H1 (cell line): ENCODE measurements at regions not wholly inside any gene's neighbourhood (a gene's known extent, or its start where the extent isn't known, plus 50 kb on each side); places are given as distances from the start of the nearest gene placed in this dataset.

Source experiments
- BRCA1 ChIP-seq: IDR thresholded peaks from 2 replicates; pipeline ENCODE4 v1.6.1; 2012; ENCODE audit warnings: low read depth, low read length, improper control_type of control experiment
- GABPA ChIP-seq: IDR thresholded peaks from 2 replicates; pipeline ENCODE4 v1.6.1; 2011; ENCODE audit warnings: mild to moderate bottlenecking, low read length, moderate library complexity, borderline replicate concordance; ENCODE audit not compliant: insufficient read depth
- GTF2F1 ChIP-seq: IDR thresholded peaks from 2 replicates; pipeline ENCODE4 v1.6.1; 2012; ENCODE audit warnings: low read depth, low read length, improper control_type of control experiment, borderline replicate concordance
- HDAC2 ChIP-seq, 2 experiments: fragments of 300-600 bp in 1 of 2; sonication (generic) in 1 of 2; IDR thresholded peaks; 2 replicates each; pipeline ENCODE4 v1.6.1; 2011 to 2012; ENCODE audit warnings: low read depth in 2 of 2, low read length in 2 of 2, mild to moderate bottlenecking in 2 of 2, moderate library complexity in 2 of 2, borderline replicate concordance in 1 of 2, inconsistent platforms in 1 of 2
- HDAC6 ChIP-seq: IDR thresholded peaks from one replicate; pipeline ENCODE4 v1.7.1; 2012; ENCODE audit warnings: low read depth, mild to moderate bottlenecking, inconsistent platforms, low read length, moderate library complexity
- KDM1A ChIP-seq: fragments of 200-600, 300-600 bp; sonication (generic); IDR thresholded peaks from 2 replicates; pipeline ENCODE4 v1.7.1; 2016; ENCODE audit warnings: mild to moderate bottlenecking, low read length, borderline replicate concordance
- KDM4A ChIP-seq: IDR thresholded peaks from one replicate; pipeline ENCODE4 v1.7.1; 2012; ENCODE audit warnings: low read depth, mild to moderate bottlenecking, moderate library complexity, low read length, inconsistent platforms; ENCODE audit not compliant: severe bottlenecking
- KDM5A ChIP-seq: fragments of 200-600 bp; IDR thresholded peaks from 2 replicates; pipeline ENCODE4 v1.7.1; 2012; ENCODE audit warnings: mild to moderate bottlenecking, low read length, inconsistent platforms, mixed read lengths
- MAFK ChIP-seq: IDR thresholded peaks from 2 replicates; pipeline ENCODE4 v1.6.1; 2012; ENCODE audit warnings: low read depth, mild to moderate bottlenecking, improper control_type of control experiment, low read length
- NANOG ChIP-seq: IDR thresholded peaks from 2 replicates; pipeline ENCODE4 v1.6.1; 2011; ENCODE audit warnings: low read length, low read depth, mild to moderate bottlenecking, inconsistent platforms; ENCODE audit not compliant: insufficient read depth, poor library complexity, severe bottlenecking
- PHF8 ChIP-seq: fragments of 200-600 bp; sonication (generic); conservative IDR thresholded peaks from 2 replicates; pipeline ENCODE4 v1.7.1; 2012; ENCODE audit warnings: low read depth, mild to moderate bottlenecking, inconsistent platforms, low read length, moderate library complexity
- POLR2A ChIP-seq, 2 experiments: IDR thresholded peaks; 1 replicate in 1 of 2; 2 replicates in 1 of 2; pipeline ENCODE4 v1.6.1; 2011; ENCODE audit warnings: low read depth in 2 of 2, low read length in 2 of 2, mild to moderate bottlenecking in 2 of 2; ENCODE audit errors: control extremely low read depth in 1 of 2
- RAD21 ChIP-seq, 2 experiments: IDR thresholded peaks in 1 of 2; conservative IDR thresholded peaks in 1 of 2; 2 replicates each; pipeline ENCODE4 v1.6.1; 2011; ENCODE audit warnings: low read depth in 2 of 2, low read length in 2 of 2, improper control_type of control experiment in 1 of 2, inconsistent platforms in 1 of 2, mild to moderate bottlenecking in 1 of 2, moderate library complexity in 1 of 2
- RBBP5 ChIP-seq: IDR thresholded peaks from 2 replicates; pipeline ENCODE4 v1.7.1; 2012; ENCODE audit warnings: low read depth, mild to moderate bottlenecking, inconsistent platforms, low read length, moderate library complexity, borderline replicate concordance
- RFX5 ChIP-seq: IDR thresholded peaks from 2 replicates; pipeline ENCODE4 v1.6.1; 2011; ENCODE audit warnings: low read depth, low read length, improper control_type of control experiment, borderline replicate concordance
- RXRA ChIP-seq: IDR thresholded peaks from 2 replicates; pipeline ENCODE4 v1.6.1; 2011; ENCODE audit warnings: low read depth, mild to moderate bottlenecking, low read length, moderate library complexity; ENCODE audit not compliant: insufficient read depth
- SAP30 ChIP-seq: fragments of 300-600 bp; sonication (generic); IDR thresholded peaks from 2 replicates; pipeline ENCODE4 v1.7.1; 2012; ENCODE audit warnings: low read length, moderate library complexity, mild to moderate bottlenecking, inconsistent platforms; ENCODE audit not compliant: insufficient read depth, insufficient replicate concordance
- SIRT6 ChIP-seq: IDR thresholded peaks from one replicate; pipeline ENCODE4 v1.7.1; 2012; ENCODE audit warnings: low read length, inconsistent platforms
- SRF ChIP-seq: IDR thresholded peaks from 2 replicates; pipeline ENCODE4 v1.6.1; 2011; ENCODE audit warnings: mild to moderate bottlenecking, low read depth, low read length, moderate library complexity
- TAF7 ChIP-seq: optimal IDR thresholded peaks from 2 replicates; pipeline ENCODE3; 2011; ENCODE audit warnings: low read depth, mild to moderate bottlenecking, inconsistent platforms, low read length, moderate library complexity, borderline replicate concordance
- TBP ChIP-seq: IDR thresholded peaks from 2 replicates; pipeline ENCODE4 v1.6.1; 2011; ENCODE audit warnings: low read depth, low read length, improper control_type of control experiment
- TF ChIP-seq, protein P1 (sequence below): IDR thresholded peaks from 2 replicates; pipeline ENCODE4 v1.6.1; 2012; ENCODE audit warnings: inconsistent platforms
- TF ChIP-seq, protein P2 (sequence below): IDR thresholded peaks from 2 replicates; pipeline ENCODE4 v1.6.1; 2012; ENCODE audit warnings: inconsistent platforms

DNA sequence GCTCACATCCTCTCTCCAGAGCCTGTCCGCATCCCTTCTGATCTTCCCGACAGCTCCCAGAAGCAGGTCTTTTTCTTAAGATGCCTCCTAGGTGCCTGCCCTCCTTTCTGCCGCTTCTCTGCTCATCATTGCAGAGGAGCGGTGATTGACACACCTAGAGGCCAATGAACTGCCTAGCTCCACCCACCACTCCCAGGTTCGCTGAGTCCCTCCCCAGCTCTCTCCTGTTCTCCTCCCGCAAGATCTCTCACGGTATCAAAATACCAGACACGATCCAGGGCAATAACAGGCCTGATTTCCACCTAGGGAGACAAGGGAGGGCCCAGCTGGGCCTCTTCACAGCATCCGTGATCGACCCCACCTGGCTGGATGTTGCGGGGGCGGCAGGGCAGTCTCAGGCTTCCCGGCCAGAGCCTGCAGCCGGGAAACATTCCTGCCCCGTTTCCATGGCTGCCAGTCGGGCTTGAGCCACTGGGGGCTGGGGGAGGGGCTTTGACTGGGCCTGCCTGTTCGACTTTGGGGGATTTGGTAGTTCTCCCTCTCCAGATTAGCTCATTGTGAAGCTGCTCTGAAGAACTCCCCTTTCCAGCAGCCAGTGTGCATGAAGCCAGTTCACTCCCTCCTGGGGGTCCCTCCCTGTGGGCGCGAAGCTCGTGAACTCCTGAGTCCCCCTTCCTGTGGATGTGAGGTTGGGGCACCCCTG is 373.5 kb downstream of the RPS24 start (continued):
- peak; percentile 61; the same call in 1 of the 2 replicates for TF ChIP-seq PHF8
- no peak for TF ChIP-seq SIRT6
- TF ChIP-seq TBP = no peak; the same call in 1 of the 2 replicates
- no peak for TF ChIP-seq MAFK
- no peak for TF ChIP-seq KDM5A
- no peak for TF ChIP-seq SRF
- peak; percentile 96; the same call in 1 of the 2 replicates for TF ChIP-seq RBBP5
- no peak for TF ChIP-seq KDM1A
- TF ChIP-seq, protein P1, sequence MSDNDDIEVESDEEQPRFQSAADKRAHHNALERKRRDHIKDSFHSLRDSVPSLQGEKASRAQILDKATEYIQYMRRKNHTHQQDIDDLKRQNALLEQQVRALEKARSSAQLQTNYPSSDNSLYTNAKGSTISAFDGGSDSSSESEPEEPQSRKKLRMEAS = no peak
- TF ChIP-seq RXRA = no peak
- TF ChIP-seq KDM4A = peak; percentile 81
- TF ChIP-seq HDAC2 (IDR thresholded peaks at IDR 0.05; ENCODE audit: borderline replicate concordance in 1 of 2, low read depth in 2 of 2, low read length in 2 of 2) = no peak
- no peak for TF ChIP-seq GABPA
- TF ChIP-seq RFX5 = no peak
- TF ChIP-seq GTF2F1 = no peak
- no peak for TF ChIP-seq BRCA1
- TF ChIP-seq HDAC6 = no peak
- TF ChIP-seq SAP30 = no peak
- peak in 1 of 2 experiments; percentile 43; a peak in 2 of 3 replicates for TF ChIP-seq POLR2A (IDR thresholded peaks at IDR 0.05; ENCODE audit: control extremely low read depth in 1 of 2, low read depth in 2 of 2, low read length in 2 of 2)
- TF ChIP-seq TAF7 = no peak
- TF ChIP-seq, protein P2, sequence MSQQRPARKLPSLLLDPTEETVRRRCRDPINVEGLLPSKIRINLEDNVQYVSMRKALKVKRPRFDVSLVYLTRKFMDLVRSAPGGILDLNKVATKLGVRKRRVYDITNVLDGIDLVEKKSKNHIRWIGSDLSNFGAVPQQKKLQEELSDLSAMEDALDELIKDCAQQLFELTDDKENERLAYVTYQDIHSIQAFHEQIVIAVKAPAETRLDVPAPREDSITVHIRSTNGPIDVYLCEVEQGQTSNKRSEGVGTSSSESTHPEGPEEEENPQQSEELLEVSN = no peak
- TF ChIP-seq RAD21 (IDR thresholded peaks at IDR 0.05 in 1 of 2, conservative IDR thresholded peaks at IDR 0.05 in 1 of 2; ENCODE audit: low read depth in 2 of 2, low read length in 2 of 2) = 0 out of 4 replicates have a peak, but pooled peaks of 1 of the 2 experiments have one; percentile 0
- no peak for TF ChIP-seq NANOG
